Osteoblast (primary cell): ENCODE measurements at regions not wholly inside any gene's neighbourhood (a gene's known extent, or its start where the extent isn't known, plus 50 kb on each side); places are given as distances from the start of the nearest gene placed in this dataset.

Experiments used
- DNase-seq: peaks from one replicate; pipeline ENCODE4 v3.0.0; 2011; ENCODE audit warnings: low spot score, mixed read lengths; ENCODE audit not compliant: insufficient read length; ENCODE audit errors: missing footprints
- H2AFZ ChIP-seq: 2 replicates; pipeline ENCODE4 v1.6.0; 2011; ENCODE audit warnings: mild to moderate bottlenecking, low read length
- H3K27ac ChIP-seq: 2 replicates; pipeline ENCODE4 v1.5.1; 2011; ENCODE audit warnings: mild to moderate bottlenecking, low read depth, low read length, moderate library complexity
- H3K27me3 ChIP-seq: 2 replicates; pipeline ENCODE4 v1.6.0; 2012; ENCODE audit warnings: mild to moderate bottlenecking, control low read depth, inconsistent platforms, low read length, moderate library complexity; ENCODE audit not compliant: insufficient read depth
- H3K36me3 ChIP-seq: 2 replicates; pipeline ENCODE4 v1.5.1; 2011; ENCODE audit warnings: mild to moderate bottlenecking, low read length, control low read depth, moderate library complexity; ENCODE audit not compliant: insufficient read depth
- H3K4me1 ChIP-seq: 2 replicates; pipeline ENCODE4 v1.5.1; 2011; ENCODE audit warnings: mild to moderate bottlenecking, low read length, control low read depth, moderate library complexity; ENCODE audit not compliant: insufficient read depth
- H3K4me2 ChIP-seq: 2 replicates; pipeline ENCODE4 v1.6.0; 2011; ENCODE audit warnings: mild to moderate bottlenecking, low read length; ENCODE audit not compliant: insufficient read depth
- H3K4me3 ChIP-seq: fragments of 200-600 bp; sonication (generic); 3 replicates; pipeline ENCODE4 v1.5.1; 2012; ENCODE audit warnings: mild to moderate bottlenecking, low read length, inconsistent platforms; ENCODE audit not compliant: insufficient read depth
- H3K79me2 ChIP-seq: 2 replicates; pipeline ENCODE4 v1.6.0; 2012; ENCODE audit warnings: mild to moderate bottlenecking, low read length, control low read depth, inconsistent platforms; ENCODE audit not compliant: insufficient read depth
- H3K9me3 ChIP-seq: 2 replicates; pipeline ENCODE4 v1.5.1; 2011; ENCODE audit warnings: low read depth, low read length, control low read depth
- H4K20me1 ChIP-seq: 2 replicates; pipeline ENCODE4 v1.6.0; 2012; ENCODE audit warnings: mild to moderate bottlenecking, low read length, control low read depth; ENCODE audit not compliant: insufficient read depth
- TF ChIP-seq, protein P1 (sequence below): IDR thresholded peaks from 2 replicates; pipeline ENCODE4 v1.5.1; 2011; ENCODE audit warnings: mild to moderate bottlenecking, low read depth, low read length, moderate library complexity; ENCODE audit errors: extremely low read depth

DNA sequence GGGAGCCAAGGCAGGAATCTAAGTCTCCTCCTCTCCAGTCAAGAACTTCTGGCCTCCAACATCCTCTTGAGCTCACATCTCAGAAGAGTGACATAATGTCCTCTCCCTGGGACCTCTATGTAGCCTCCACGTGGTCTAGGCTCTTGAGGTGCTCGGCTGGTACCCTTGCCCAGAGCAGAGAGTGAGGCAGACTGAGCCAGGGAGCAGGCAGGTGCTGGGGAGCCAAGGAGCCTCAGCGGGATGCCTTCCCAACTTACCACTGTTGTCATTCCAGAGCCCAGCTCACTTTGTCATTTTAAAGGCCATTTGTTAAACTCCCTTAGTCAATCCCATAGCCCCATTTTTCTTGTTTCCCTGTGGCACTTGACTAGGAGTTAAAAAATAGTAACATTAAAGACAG lies 52.1 kb upstream of the DUSP22 start:
- H2AFZ ChIP-seq = no peak overlapping the region
- TF ChIP-seq, protein P1, sequence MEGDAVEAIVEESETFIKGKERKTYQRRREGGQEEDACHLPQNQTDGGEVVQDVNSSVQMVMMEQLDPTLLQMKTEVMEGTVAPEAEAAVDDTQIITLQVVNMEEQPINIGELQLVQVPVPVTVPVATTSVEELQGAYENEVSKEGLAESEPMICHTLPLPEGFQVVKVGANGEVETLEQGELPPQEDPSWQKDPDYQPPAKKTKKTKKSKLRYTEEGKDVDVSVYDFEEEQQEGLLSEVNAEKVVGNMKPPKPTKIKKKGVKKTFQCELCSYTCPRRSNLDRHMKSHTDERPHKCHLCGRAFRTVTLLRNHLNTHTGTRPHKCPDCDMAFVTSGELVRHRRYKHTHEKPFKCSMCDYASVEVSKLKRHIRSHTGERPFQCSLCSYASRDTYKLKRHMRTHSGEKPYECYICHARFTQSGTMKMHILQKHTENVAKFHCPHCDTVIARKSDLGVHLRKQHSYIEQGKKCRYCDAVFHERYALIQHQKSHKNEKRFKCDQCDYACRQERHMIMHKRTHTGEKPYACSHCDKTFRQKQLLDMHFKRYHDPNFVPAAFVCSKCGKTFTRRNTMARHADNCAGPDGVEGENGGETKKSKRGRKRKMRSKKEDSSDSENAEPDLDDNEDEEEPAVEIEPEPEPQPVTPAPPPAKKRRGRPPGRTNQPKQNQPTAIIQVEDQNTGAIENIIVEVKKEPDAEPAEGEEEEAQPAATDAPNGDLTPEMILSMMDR = no peak

DNA sequence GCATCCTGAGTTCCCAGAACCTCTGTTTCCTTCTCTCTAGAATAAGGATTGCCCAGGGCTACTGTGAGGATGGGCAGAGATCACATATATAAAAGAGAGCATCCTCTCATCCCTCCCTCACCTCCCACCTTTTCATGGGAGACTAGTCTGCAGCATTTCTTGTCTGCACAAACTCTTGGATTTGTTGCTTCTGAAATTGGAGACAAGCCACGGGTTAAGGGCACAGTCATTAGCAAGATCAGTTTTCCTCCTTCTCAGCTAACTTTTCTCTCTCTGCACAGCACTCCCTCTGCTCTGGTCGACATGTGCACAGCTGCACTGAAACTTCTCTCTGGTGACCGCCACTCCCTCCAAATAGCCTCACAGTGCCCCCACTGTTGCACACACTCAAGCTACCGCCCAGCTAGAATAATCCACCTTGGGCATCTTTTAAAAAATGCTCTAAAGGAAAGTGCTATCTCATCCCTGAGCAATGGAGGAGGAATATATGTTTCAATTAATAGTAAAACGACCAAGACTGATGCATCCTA lies 50.9 kb upstream of the DUSP22 start:
- Histone ChIP-seq H3K4me2 (no peak overlapping the region), H3K4me3 (no peak overlapping the region), H3K4me1 (no peaks in the 10 kb centered on the region), H4K20me1 (no peaks in the 10 kb centered on the region), H3K9me3 (no peaks in the 10 kb centered on the region), H3K27me3 (no peaks in the 10 kb centered on the region), H3K27ac (no peak overlapping the region), H3K36me3 (no peaks in the 10 kb centered on the region), H3K79me2 (no peaks in the 10 kb centered on the region), H2AFZ (no peak overlapping the region)
- TF ChIP-seq, protein P1 = no peak
- DNase-seq = peak; percentile 18

More for the DNA sequence above, 52.1 kb upstream of the DUSP22 start:
- H3K36me3 ChIP-seq = no peaks in the 10 kb centered on the region
- H3K27ac ChIP-seq = no peak overlapping the region
- H3K9me3 ChIP-seq = no peaks in the 10 kb centered on the region
- no peak for DNase-seq
- H3K79me2 ChIP-seq = no peaks in the 10 kb centered on the region
- no peak overlapping the region for H3K4me2 ChIP-seq
- no peaks in the 10 kb centered on the region for H3K27me3 ChIP-seq
- no peak overlapping the region for H3K4me3 ChIP-seq
- H4K20me1 ChIP-seq = no peaks in the 10 kb centered on the region
- peaks cover 8% of the 10 kb centered on the region for H3K4me1 ChIP-seq
